Sigmoid colon (tissue), 3 donors: ENCODE measurements at regions not wholly inside any gene's neighbourhood (a gene's known extent, or its start where the extent isn't known, plus 50 kb on each side); places are given as distances from the start of the nearest gene placed in this dataset.

Source experiments
- POLR2A ChIP-seq, 2 donors: fragments of 450-650 bp; IDR thresholded peaks; one replicate each; pipeline ENCODE4 v1.6.1; 2016; ENCODE audit warnings: antibody characterized with exemption in 2 of 2, mild to moderate bottlenecking in 2 of 2, moderate library complexity in 2 of 2
- TF ChIP-seq, protein P1 (sequence below), 4 experiments: fragments of 450-650 bp in 3 of 4; fragments of 200-600 bp in 1 of 4; IDR thresholded peaks; one replicate each; pipeline ENCODE4 v1.5.1; 2016 to 2019; ENCODE audit warnings: antibody characterized with exemption in 4 of 4, mild to moderate bottlenecking in 3 of 4, moderate library complexity in 2 of 4

DNA sequence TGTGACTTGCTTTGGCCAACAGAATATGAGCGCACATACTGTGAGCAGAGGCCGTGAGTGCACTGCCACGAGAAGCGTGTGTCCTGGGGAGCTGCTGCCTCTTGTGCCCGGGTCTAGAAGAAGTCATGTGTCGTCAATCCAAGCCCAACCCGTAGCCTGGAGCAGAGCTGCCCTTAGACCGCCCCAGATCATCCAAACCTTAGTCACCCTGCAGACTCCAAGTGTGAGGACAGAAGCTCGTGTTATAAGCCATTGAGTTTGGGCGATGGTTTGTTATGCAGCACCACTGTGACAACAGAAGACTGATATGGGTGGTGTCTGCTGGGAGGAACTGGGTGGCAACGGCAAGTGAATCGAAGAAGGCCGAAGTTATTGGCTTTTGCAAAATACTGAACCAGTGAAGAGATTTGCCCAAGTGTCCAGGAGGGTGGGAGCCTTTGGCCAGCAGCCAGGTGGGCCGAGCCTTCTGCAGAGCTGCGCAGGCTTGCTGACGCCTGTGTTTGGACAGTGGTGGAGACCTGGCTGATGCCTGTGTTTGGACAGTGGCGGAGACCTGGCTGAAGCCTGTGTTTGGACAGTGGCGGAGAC, 101.3 kb upstream of the SULF2 start:
- TF ChIP-seq, protein P1, sequence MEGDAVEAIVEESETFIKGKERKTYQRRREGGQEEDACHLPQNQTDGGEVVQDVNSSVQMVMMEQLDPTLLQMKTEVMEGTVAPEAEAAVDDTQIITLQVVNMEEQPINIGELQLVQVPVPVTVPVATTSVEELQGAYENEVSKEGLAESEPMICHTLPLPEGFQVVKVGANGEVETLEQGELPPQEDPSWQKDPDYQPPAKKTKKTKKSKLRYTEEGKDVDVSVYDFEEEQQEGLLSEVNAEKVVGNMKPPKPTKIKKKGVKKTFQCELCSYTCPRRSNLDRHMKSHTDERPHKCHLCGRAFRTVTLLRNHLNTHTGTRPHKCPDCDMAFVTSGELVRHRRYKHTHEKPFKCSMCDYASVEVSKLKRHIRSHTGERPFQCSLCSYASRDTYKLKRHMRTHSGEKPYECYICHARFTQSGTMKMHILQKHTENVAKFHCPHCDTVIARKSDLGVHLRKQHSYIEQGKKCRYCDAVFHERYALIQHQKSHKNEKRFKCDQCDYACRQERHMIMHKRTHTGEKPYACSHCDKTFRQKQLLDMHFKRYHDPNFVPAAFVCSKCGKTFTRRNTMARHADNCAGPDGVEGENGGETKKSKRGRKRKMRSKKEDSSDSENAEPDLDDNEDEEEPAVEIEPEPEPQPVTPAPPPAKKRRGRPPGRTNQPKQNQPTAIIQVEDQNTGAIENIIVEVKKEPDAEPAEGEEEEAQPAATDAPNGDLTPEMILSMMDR (IDR thresholded peaks at IDR 0.05) = no peak
- TF ChIP-seq POLR2A (IDR thresholded peaks at IDR 0.05) = no peak
